K562 (cell line): ENCODE measurements at regions not wholly inside any gene's neighbourhood (a gene's known extent, or its start where the extent isn't known, plus 50 kb on each side); places are given as distances from the start of the nearest gene placed in this dataset.
A peak's percentile ranks its signal among the peaks of the same experiment; 100 is the strongest.

Experiments used
- ATF3 ChIP-seq, 2 experiments: fragments of 450-650 bp in 1 of 2; sonication (generic) in 1 of 2; formaldehyde crosslinking in 1 of 2; IDR thresholded peaks in 1 of 2; conservative IDR thresholded peaks in 1 of 2; 2 replicates each; pipeline versions ENCODE4 v1.6.1 to v1.8.1; 2016 to 2023; ENCODE audit warnings: mild to moderate bottlenecking in 2 of 2, moderate library complexity in 2 of 2, inconsistent platforms in 1 of 2, missing genetic modification reagents in 1 of 2
- CTBP1 ChIP-seq: fragments of 450-650 bp; IDR thresholded peaks from 2 replicates; pipeline ENCODE4 v1.6.1; 2016; ENCODE audit warnings: borderline replicate concordance
- E2F6 ChIP-seq, 2 experiments: IDR thresholded peaks; 2 replicates each; pipeline ENCODE4 v1.6.1; 2011; ENCODE audit warnings: borderline replicate concordance in 1 of 2, control low read depth in 1 of 2, low read depth in 1 of 2, low read length in 1 of 2, mild to moderate bottlenecking in 1 of 2, mixed read lengths in 1 of 2, moderate library complexity in 1 of 2; ENCODE audit not compliant: insufficient read depth in 1 of 2, insufficient read length in 1 of 2, poor library complexity in 1 of 2, severe bottlenecking in 1 of 2; ENCODE audit errors: extremely low read depth in 1 of 2
- EHMT2 ChIP-seq: fragments of 450-650 bp; IDR thresholded peaks from 2 replicates; pipeline ENCODE4 v1.6.1; 2018; ENCODE audit warnings: antibody characterized with exemption
- JUND ChIP-seq, 2 experiments: IDR thresholded peaks; 2 replicates in 1 of 2; 3 replicates in 1 of 2; pipeline ENCODE4 v1.6.1; 2011; ENCODE audit warnings: borderline replicate concordance in 2 of 2, low read depth in 2 of 2, low read length in 2 of 2, improper control_type of control experiment in 1 of 2, missing biosample characterization in 1 of 2, missing genetic modification characterization in 1 of 2, missing genetic modification reagents in 1 of 2
- KLF13 ChIP-seq: fragments of 450-650 bp; IDR thresholded peaks from 2 replicates; pipeline ENCODE4 v1.6.1; 2016; ENCODE audit warnings: missing genetic modification characterization, low read depth, mild to moderate bottlenecking, missing compliant biosample characterization, moderate library complexity, borderline replicate concordance
- MAFK ChIP-seq: IDR thresholded peaks from 2 replicates; pipeline ENCODE4 v1.6.1; 2011; ENCODE audit warnings: low read length, improper control_type of control experiment
- MGA ChIP-seq: fragments of 450-650 bp; IDR thresholded peaks from 2 replicates; pipeline ENCODE4 v1.6.1; 2016; ENCODE audit warnings: mild to moderate bottlenecking, moderate library complexity
- NFE2L1 ChIP-seq: fragments of 450-650 bp; IDR thresholded peaks from 2 replicates; pipeline ENCODE4 v1.6.1; 2016; ENCODE audit warnings: missing genetic modification characterization, low read depth, mild to moderate bottlenecking, missing compliant biosample characterization, moderate library complexity, borderline replicate concordance
- PHF8 ChIP-seq: fragments of 200-600 bp; sonication (generic); IDR thresholded peaks from 2 replicates; pipeline ENCODE4 v1.6.1; 2012; ENCODE audit warnings: mixed run types, mild to moderate bottlenecking, inconsistent platforms, low read length, moderate library complexity, borderline replicate concordance
- SMAD4 ChIP-seq: fragments of 250-450 bp; sonication (Bioruptor Pico); conservative IDR thresholded peaks from 2 replicates; pipeline ENCODE4 v1.8.0; 2021; ENCODE audit warnings: inconsistent platforms, mild to moderate bottlenecking, moderate library complexity
- SMARCA4 ChIP-seq: fragments of 450-650 bp; IDR thresholded peaks from 2 replicates; pipeline ENCODE4 v1.6.1; 2016

GRCh38 chr6:142542704-142543233 is 241.0 kb downstream of the ADGRG6 start (continued):
- TF ChIP-seq EHMT2 (peak; percentile 67; the same call in 1 of the 2 replicates), KLF13 (tag) (no peak), PHF8 (no peak), JUND (IDR thresholded peaks at IDR 0.05; ENCODE audit: borderline replicate concordance, low read depth, low read length) (0 out of 2 replicates have a peak, but pooled peaks have one; percentile 11), JUND (tag; IDR thresholded peaks at IDR 0.05; ENCODE audit: borderline replicate concordance, low read depth, low read length) (peak; percentile 38; the same call in 2 of the 3 replicates), MGA (peak; percentile 65), SMARCA4 (0 out of 2 replicates have a peak, but pooled peaks have one; percentile 13), MAFK (peak; percentile 71; the same call in 1 of the 2 replicates), E2F6 (IDR thresholded peaks at IDR 0.05; ENCODE audit: borderline replicate concordance in 1 of 2, extremely low read depth in 1 of 2, insufficient read depth in 1 of 2, insufficient read length in 1 of 2, low read depth in 1 of 2, low read length in 1 of 2, poor library complexity in 1 of 2, severe bottlenecking in 1 of 2) (peak in 1 of 2 experiments; percentile 18), NFE2L1 (tag) (0 out of 2 replicates have a peak, but pooled peaks have one; percentile 39), CTBP1 (peak; percentile 54; the same call in 1 of the 2 replicates), ATF3 (IDR thresholded peaks at IDR 0.05) (peak; percentile 13; the same call in 1 of the 2 replicates), ATF3 (CRISPR knock-in tag; conservative IDR thresholded peaks at IDR 0.05) (no peak), SMAD4 (CRISPR knock-in tag) (0 out of 2 replicates have a peak, but pooled peaks have one; percentile 14)
